GM12891 (cell line): ENCODE measurements at regions not wholly inside any gene's neighbourhood (a gene's known extent, or its start where the extent isn't known, plus 50 kb on each side); places are given as distances from the start of the nearest gene placed in this dataset.
"Not testable (repeated sequence)": the region's sequence is repeated elsewhere in the genome, so short reads cannot be mapped to it uniquely, and the experiment has no call there.

Experiments used
- PAX5 ChIP-seq: IDR thresholded peaks from 2 replicates; pipeline ENCODE4 v1.6.1; 2011; ENCODE audit warnings: low read length, moderate library complexity, mild to moderate bottlenecking; ENCODE audit not compliant: insufficient read depth, severe bottlenecking
- POLR2A ChIP-seq: IDR thresholded peaks from 2 replicates; pipeline ENCODE4 v1.6.1; 2011; ENCODE audit warnings: low read depth, low read length, control low read depth
- POLR2AphosphoS5 ChIP-seq: IDR thresholded peaks from 2 replicates; pipeline ENCODE4 v1.6.1; 2011; ENCODE audit warnings: low read depth, low read length, control low read depth
- TAF1 ChIP-seq: IDR thresholded peaks from 2 replicates; pipeline ENCODE4 v1.6.1; 2011; ENCODE audit warnings: low read depth, low read length, control low read depth

DNA sequence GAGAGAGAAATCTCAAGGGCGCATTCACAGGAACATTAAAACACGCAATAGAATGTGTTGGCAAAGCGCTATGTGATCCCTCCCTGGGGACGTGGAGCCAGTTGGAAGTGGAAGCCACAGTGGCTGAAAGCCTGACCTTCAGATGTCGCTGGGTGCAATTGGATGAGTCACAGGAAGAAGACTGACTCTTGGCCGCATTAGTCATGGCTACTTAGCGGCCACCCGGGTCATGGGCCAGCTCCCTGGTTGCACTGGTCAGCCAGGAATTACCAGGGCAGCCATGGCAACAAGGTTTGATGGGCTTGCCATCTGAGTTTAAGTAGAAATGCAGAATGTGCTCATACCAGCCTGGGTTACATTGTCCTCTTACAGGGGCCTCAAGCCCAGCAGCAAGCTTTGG lies 231.2 kb upstream of the FRG2C start:
- not testable (repeated sequence) for TF ChIP-seq POLR2AphosphoS5, PAX5, POLR2A, TAF1
